GM12878 (cell line): ENCODE measurements at regions not wholly inside any gene's neighbourhood (a gene's known extent, or its start where the extent isn't known, plus 50 kb on each side); places are given as distances from the start of the nearest gene placed in this dataset.

Experiments
- ATAC-seq: fragments of 200-7000 bp; cut with Tn5 transposase; 3 replicates; pipeline ENCODE4 v1.9.1; 2020; ENCODE audit warnings: mild to moderate bottlenecking, moderate library complexity
- BruUV-seq: library from RNA; stranded (reverse); fragments of 400-500 nt; replicated peaks from 2 replicates; lab custom pipeline; 2021; lab: Mats Ljungman, UMichigan
- CTCF ChIA-PET: fragments of 300-600 bp; sonication (Branson Sonifier 250); formaldehyde crosslinking; extraction: SDS; loops from one replicate; lab custom pipeline; 2021; ENCODE audit warnings: inconsistent platforms; lab: Yijun Ruan, JAX
- POLR2A ChIA-PET: fragments of 350-600 bp; formaldehyde crosslinking; extraction: SDS; loops from one replicate; lab custom pipeline; 2021; ENCODE audit warnings: inconsistent platforms; lab: Charles Lee
- RAD21 ChIA-PET: fragments of 300-600 bp; sonication (Branson Sonifier 250); formaldehyde crosslinking; loops from one replicate; lab custom pipeline; 2023; ENCODE audit warnings: antibody characterized with exemption; ENCODE audit not compliant: unreplicated experiment; lab: Charles Lee
- SMC1A ChIA-PET: fragments of 300-600 bp; sonication (Branson Sonifier 250); formaldehyde crosslinking; loops from one replicate; lab custom pipeline; 2023; ENCODE audit not compliant: unreplicated experiment, uncharacterized antibody; lab: Charles Lee
- DNase-seq: peaks from one replicate; pipeline ENCODE4 v3.0.0-alpha.2; 2011; ENCODE audit warnings: low read depth, low spot score
- FAIRE-seq: peaks from 3 replicates; lab custom pipeline; 2011; peaks lifted over from hg19 to GRCh38; lab: Jason Lieb, UNC
- H2AFZ ChIP-seq: 2 replicates; pipeline ENCODE4 v1.6.0; 2011; ENCODE audit warnings: low read depth, low read length, control low read depth; ENCODE audit not compliant: control insufficient read depth
- H3K27ac ChIP-seq: 2 replicates; pipeline ENCODE4 v1.5.1; 2011; ENCODE audit warnings: control low read depth; ENCODE audit not compliant: control insufficient read depth, insufficient read depth
- H3K27me3 ChIP-seq, 2 experiments: replicated peaks in 1 of 2; 2 replicates each; pipeline versions ENCODE4 v1.6.0 to v1.6.1; 2011; ENCODE audit warnings: low read length in 1 of 2; ENCODE audit not compliant: control insufficient read depth in 2 of 2, insufficient read depth in 2 of 2
- H3K36me3 ChIP-seq, 2 experiments: 2 replicates each; pipeline ENCODE4 v1.5.1; 2011; ENCODE audit warnings: low read length in 1 of 2; ENCODE audit not compliant: control insufficient read depth in 2 of 2, insufficient read depth in 2 of 2
- H3K4me1 ChIP-seq: 2 replicates; pipeline ENCODE4 v1.6.1; 2011; ENCODE audit warnings: mild to moderate bottlenecking, low read length, moderate library complexity, mixed read lengths; ENCODE audit not compliant: control insufficient read depth, insufficient read depth
- H3K4me2 ChIP-seq: 2 replicates; pipeline ENCODE4 v1.6.0; 2011; ENCODE audit warnings: control low read depth; ENCODE audit not compliant: control insufficient read depth, insufficient read depth
- H3K4me3 ChIP-seq: fragments of 200-600 bp; sonication (generic); 2 replicates; pipeline ENCODE4 v1.5.1; 2016
- H3K79me2 ChIP-seq: 2 replicates; pipeline ENCODE4 v1.6.0; 2011; ENCODE audit warnings: low read length; ENCODE audit not compliant: control insufficient read depth, insufficient read depth
- H3K9ac ChIP-seq: 2 replicates; pipeline ENCODE4 v1.8.0; 2011; ENCODE audit warnings: low read length, control low read depth, mixed read lengths; ENCODE audit not compliant: control insufficient read depth, insufficient read depth
- H3K9me3 ChIP-seq: replicated peaks from 3 replicates; pipeline ENCODE4 v1.5.1; 2011; ENCODE audit warnings: mild to moderate bottlenecking, low read length; ENCODE audit not compliant: control insufficient read depth, insufficient read depth
- H4K20me1 ChIP-seq: 2 replicates; pipeline ENCODE4 v1.6.0; 2011; ENCODE audit not compliant: control insufficient read depth, insufficient read depth
- CREM ChIP-seq: IDR thresholded peaks from 2 replicates; pipeline ENCODE4 v1.6.1; 2014; ENCODE audit warnings: antibody characterized with exemption, low read depth
- FOS ChIP-seq: IDR thresholded peaks from 3 replicates; pipeline ENCODE4 v1.6.1; 2011; ENCODE audit warnings: borderline replicate concordance; ENCODE audit not compliant: insufficient read length; ENCODE audit errors: extremely low read depth
- RBBP5 ChIP-seq: fragments of 200-600 bp; sonication (generic); conservative IDR thresholded peaks from 2 replicates; pipeline ENCODE4 v1.6.1; 2016
- SUPT20H ChIP-seq: IDR thresholded peaks from 2 replicates; pipeline ENCODE4 v1.6.1; 2011; ENCODE audit warnings: low read depth, mild to moderate bottlenecking, low read length, moderate library complexity, borderline replicate concordance; ENCODE audit not compliant: control insufficient read depth
- ZNF274 ChIP-seq: IDR thresholded peaks from one replicate; pipeline ENCODE4 v1.8.0; 2011; ENCODE audit not compliant: insufficient read length, insufficient read depth
- ZNF687 ChIP-seq: fragments of 450-650 bp; IDR thresholded peaks from 2 replicates; pipeline ENCODE4 v1.6.1; 2017; ENCODE audit warnings: mild to moderate bottlenecking, moderate library complexity
- whole genome bisulfite sequencing: methylation state at CpG from one replicate; pipeline ENCODE4 v1.1.6; 2016; ENCODE audit warnings: low lambda C conversion rate; ENCODE audit not compliant: insufficient replicate concordance, insufficient coverage; ENCODE audit errors: missing lambda C conversion rate; 5-methylcytosine and 5-hydroxymethylcytosine counted together
- in situ Hi-C: fragments of 300-500 bp; cut with MboI; formaldehyde crosslinking; loops from 9 replicates; pipeline ENCODE4 v1.14.3; 2018; ENCODE audit warnings: mixed read lengths
- intact Hi-C: fragments of 100-400 bp; cut with micrococcal nuclease; formaldehyde crosslinking; loops from one replicate; pipeline ENCODE4 v1.14.2; 2022; ENCODE audit not compliant: unreplicated experiment

DNA sequence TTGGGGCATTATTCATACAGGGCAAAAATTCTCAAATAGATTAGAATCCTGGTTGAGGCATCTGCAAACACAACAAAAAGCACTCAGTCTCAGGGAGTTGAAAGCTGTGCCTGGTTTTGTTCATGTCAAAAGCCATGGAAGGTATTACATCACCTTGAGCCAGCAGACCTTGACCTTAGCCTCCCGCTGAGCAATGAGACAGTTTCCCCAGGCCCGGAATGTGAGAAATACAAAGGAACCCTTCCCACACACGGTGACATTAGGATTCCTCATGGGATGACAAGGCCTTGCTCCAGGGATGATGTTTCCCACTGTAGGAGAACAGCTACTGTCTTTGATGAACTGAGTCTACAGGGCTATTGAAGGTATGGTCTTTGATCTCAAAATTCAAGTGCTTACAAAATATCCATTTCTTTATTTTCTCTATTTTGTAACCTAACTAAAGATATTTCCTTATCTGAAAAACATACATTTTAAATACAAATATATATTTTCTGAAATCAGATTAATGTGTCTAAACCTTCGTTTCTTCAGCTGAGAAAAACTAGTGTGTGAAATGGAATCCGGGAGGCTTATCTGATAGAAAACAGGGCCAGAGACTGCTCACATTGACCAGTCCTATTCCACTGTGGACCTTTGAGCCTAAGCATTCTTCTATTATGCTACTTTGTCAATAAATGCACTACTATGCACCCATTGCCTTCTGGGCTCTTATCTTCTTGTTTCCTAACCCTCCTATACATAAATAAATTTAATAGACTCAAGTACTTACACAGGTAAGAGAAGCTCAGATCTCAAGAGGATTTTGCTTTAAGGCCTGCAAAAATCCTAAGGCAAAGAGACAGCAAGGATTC lies 298.2 kb downstream of the KBTBD8 start (continued):
- TF ChIP-seq ZNF687: no peak
- no peak for TF ChIP-seq ZNF274
- no peak for TF ChIP-seq FOS
- TF ChIP-seq CREM: no peak
- TF ChIP-seq SUPT20H: no peak

DNA sequence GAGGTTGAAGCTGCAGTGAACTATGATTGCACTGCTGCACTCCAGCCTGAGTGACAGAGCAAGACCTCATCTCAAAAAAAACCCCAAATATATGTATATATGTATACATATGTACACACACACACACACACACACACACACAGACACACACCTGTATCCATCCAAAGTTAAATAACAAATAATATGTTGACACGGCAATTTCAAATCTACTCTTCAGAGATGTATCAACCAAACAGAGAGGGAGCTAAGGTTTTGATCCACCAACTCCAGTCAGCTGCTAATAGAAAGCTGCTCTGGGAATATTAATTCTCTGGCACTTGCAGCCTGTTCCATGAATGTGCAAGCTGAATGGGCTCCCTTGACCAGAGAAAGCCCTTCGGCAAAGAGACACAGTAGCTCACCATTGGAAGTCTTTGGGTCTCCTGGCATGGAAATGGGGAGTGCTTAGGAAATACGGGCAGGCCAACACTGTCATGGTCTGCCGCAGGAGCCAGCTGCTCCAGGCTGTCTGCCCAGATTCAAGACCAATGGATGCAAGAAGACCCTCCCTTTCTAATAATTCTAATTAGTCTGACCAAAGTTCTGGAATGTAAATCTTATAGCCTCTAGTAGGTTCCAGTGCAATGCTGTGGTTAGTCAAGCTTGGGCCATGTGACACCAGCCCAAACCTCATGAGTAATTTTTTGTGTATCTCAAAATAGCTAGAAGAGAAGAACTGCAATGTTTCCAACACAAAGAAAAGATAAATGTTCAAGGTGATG lies 299.8 kb downstream of the KBTBD8 start:
- no TSS peak for BruUV-seq
- Histone ChIP-seq H4K20me1 (no peaks in the 10 kb centered on the region), H3K36me3 (no peaks in the 10 kb centered on the region), H3K9me3 (no peaks in the 10 kb centered on the region), H3K4me3 (no peak overlapping the region), H2AFZ (no peak overlapping the region), H3K4me2 (no peak overlapping the region), H3K4me1 (no peaks in the 10 kb centered on the region), H3K27me3 (no peaks in the 10 kb centered on the region), H3K9ac (no peak overlapping the region), H3K27ac (no peak overlapping the region), H3K79me2 (no peaks in the 10 kb centered on the region)
- WGBS: 78% methylated on average over 4 of the region's 4 CpGs
- ChIA-PET RAD21 (no interaction called here), SMC1A (no interaction called here), CTCF (no interaction called here), POLR2A (no interaction called here)
- no peak for FAIRE-seq
- in situ Hi-C loops: no loop called here
- DNase-seq: no peak
- no peak for TF ChIP-seq FOS
- no peak for TF ChIP-seq RBBP5
- ATAC-seq: no peak
- intact Hi-C loops: no loop called here
